Limb (tissue), 2 donors: ENCODE measurements at regions not wholly inside any gene's neighbourhood (a gene's known extent, or its start where the extent isn't known, plus 50 kb on each side); places are given as distances from the start of the nearest gene placed in this dataset.

Experiments used
- DNase-seq, 2 donors: peaks; one replicate each; pipeline ENCODE4 v3.0.0-alpha.2; 2016; ENCODE audit errors: extremely low spot score in 2 of 2

DNA sequence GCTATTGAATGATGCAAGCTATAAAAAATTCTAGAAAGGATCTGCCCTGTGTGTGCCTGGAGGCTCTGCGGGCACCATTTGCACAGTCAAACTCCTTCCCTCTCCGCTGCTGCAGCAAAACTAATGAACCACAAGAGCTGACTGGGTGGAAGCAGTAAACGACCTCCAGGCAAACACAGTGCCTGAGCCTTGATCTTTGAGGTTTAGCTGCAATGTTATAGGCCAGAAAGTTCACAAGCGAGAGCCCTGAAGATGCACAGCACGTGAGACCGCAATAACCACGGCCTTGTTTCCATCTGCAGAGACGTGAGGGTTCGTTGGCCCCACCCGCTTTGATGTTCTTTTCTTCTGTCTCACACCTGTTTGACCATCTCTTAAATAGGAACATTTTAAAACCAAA is 69.2 kb upstream of the S1PR3 start:
- DNase-seq: no peak

DNA sequence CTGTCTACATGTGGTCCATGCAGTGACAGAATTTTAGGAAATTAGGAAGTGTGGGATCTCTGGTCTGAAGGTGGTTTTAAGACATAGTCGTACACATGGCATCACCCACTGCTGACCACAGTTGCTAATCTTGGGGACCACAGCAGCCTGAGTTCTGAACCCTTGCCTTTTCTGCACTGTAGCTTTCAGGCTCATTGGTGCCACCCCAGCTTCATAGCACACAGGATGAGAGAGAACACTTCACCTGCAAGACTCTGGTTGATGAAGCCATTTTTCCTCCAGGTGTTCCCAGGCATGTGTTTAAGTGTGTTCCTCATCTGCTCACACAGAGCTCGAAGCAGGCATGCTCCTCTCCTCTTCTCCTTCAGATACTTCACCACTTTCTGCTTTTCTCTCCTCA is 68.2 kb upstream of the S1PR3 start:
- no peak for DNase-seq

DNA sequence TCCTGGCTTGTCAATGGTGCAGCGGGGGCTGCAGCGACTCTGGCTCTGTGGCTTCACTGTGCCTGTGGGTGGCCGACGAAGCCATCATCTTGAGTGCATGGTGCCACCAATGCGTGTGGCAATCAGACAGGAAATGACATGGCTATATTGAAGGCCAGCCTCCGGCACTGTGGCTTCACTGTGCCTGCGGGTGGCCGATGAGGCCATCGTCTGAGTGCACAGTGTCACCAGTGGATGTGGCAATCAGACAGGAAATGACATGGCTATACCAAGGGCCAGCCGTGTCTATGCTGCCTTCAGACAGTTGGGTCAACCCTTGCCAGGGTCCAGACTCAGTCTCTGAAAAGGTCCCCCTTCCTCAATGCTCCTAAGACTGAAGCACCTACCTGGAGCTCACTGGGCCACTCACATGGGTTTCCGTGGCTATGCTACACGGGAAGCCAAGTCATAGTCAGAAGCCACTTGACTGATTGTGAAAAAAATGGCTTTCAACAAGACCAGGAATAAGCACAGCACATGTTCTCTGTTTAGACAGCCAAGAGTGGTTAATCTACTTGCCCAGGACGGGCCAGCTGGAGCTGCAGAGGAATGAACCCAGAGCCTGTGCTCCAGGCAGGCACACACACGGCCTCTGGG is 67.5 kb upstream of the S1PR3 start:
- no peak for DNase-seq

DNA sequence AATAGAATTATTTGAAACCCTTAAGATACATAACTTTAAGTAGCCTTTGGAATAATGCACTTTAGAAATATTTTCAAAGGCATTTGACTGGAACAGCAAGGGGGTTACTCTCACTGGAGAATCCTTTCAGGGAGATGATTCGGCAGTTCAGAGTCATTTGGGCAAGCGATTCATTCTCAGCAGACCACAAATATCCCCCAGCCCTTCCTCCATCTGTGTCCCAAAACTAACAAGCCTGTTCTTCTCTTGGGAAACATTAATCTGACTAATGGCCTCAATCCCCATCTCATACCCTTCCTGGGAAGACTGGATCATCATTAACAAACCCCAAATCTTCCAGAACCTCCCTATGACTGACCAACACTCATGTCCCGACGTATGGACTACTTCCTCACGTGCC is 65.8 kb upstream of the S1PR3 start:
- DNase-seq: no peak

DNA sequence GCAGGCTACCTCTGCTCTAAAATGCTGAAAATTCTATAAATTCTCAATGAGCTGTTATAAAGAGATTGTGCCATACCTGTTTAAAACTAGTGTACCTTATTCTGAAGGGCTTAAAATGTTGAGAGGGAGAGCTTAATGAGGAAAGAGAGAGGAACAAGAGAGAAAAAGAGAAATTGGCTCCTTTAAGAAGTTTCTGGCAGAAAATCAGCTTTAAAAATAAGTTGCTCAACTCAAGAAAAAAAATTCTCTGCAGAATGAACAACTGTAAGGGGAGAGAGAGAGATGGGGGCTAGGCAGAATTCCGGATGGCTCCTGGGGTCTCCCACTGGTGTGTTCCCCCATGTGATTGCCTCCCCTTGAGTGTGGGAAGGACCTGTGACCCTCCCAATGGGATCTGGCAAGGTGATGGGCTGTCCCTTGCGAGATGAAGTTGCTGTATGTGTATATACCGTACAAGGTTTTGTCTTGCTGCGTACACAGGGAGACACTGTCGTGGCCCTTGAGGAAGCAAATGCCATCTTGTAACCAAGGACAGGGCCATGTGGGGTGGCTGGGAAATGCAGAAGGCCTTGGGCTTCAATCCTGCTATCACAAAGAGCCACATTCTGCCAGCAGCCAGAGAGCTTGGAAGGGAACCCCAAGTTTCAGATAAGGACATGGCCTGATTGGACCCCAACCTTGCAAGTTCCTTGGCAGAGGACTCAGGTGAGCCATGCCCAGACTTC is 64.3 kb upstream of the S1PR3 start:
- DNase-seq: no peak

DNA sequence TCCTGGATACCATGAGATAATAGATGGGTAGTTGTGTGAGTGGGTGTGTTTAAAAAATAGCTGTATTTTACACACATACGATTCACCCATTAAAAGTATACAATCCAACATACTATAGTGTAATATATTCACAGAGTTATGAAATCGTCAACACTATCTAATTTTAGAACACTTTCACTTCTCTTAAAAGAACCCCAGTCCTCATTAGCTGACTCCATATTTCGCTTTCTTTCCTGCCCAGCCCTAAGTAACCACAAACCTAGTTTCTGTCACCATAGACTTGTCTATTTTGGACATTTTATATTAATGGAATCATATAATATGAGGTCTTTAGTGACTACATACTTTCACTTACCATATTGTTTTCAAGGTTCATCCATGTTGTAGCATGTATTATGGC is 63.8 kb upstream of the S1PR3 start:
- no peak for DNase-seq

DNA sequence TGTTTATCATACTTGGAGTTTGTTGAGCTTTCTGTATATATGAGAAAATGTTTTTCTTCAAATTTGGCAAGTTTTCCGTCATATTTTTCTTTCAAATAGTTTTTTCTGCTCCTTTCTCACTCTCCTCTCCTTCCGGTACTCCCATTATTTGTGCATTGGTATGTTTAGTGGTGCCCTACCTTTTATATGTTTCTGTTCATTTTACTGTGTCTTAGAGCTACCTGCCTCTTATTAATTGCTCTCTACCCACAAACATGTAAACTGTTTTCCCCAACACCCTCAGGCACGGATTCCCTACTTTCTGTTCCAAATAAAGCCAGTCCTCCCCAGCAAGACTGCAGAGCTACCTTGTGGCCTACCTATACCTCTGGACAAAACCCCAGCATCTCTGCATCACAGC is 60.6 kb upstream of the S1PR3 start:
- no peak for DNase-seq

DNA sequence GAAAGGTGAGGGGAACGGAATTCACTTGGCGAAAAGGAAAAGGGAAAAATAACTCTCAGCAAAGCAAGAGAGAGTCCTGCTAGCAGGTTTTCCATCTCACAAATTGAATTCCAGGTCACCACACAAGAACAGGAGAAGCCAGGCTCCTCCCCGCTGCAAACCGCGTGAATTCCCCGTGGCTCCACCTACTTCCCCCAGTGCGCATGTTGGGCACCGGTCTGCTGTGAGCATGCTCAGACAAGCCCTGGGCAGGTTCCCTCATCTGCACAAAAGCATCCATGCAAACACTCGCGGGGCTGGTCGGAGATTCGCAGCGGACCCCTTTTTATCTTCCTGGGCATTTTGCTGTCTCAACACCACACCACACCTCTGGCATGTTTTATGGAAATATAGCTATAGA is 58.5 kb upstream of the S1PR3 start:
- DNase-seq: no peak

DNA sequence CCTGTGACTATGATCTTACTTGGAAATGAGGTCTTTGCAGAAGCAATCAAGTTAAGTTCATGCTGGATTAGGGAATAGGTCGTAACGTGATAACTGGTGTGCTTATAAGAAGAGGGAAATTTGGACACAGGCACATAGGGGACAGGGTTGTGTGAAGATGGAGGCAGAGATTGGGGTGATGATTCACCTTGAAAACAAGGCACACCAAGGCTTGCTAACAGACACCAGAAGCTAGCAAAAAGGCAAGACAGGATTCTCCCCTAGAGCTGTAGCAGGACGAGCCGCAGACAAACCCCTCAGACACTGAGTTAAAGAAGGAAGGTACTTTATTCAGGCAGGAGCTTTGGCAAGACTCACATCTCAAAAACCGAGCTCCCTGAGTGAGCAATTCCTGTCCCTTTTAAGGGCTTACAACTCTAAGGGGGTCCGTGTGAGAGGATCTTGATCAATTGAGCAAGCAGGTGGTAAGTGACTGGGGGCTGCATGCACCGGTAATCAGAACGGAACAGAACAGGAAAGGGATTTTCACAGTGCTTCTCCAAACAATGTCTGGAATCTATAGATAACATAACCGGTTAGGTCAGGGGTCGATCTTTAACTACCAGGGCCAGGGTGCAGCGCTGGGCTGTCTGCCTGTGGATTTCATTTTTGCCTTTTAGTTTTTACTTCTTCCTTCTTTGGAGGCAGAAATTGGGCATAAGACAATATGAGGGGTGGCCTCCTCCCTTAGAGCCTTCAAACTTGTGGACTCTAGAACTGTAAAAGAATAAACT is 57.5 kb upstream of the S1PR3 start:
- DNase-seq: no peak

DNA sequence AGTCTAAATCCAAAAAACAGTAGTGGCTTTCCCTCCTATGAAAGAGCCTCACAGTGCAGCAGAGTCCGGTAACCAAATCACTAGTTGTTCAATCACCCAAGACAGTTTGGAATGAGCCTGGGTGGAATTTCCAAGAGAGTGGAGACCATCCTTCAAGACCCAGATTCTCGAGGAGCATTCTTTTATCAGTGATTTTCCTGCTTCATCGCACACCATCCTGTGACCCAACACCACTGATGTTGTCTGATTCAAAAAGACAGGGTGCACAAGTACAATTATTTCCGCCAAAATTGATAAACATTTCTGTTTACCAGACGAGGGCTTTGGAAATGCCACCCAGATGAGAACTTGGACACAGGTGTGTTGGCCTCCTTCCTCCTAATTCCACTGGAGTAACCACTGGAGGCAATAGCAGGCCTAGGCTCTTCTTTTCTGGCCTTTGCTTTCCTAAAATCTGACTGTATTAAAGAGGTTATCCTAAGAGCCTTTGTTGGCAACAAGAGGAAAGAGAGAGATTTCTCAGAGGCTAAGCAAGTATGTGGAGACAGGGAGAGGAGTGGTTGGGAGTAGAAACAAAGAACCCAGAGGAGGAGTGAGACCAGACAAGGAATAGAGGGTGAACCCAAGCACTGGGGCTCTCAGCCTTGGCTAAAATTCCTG is 56.3 kb upstream of the S1PR3 start:
- no peak for DNase-seq

DNA sequence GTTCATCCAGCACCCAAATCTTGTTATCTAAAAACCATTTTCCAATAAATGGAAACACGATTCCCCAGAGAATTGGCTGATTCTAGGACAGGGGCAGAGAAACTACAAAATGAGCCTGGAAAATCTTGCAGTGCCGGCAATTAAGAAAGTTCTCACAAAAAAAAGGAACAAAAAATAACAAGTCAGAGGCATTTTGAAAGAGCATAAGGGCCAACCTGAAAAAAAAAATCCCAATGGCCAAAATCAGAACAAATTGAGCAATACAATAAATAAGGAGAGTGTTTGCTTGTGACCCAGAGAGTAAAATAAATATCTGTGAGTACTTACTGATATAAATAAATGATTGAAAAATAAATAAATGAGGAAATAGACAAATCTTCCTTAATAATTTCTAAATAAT is 55.1 kb upstream of the S1PR3 start:
- DNase-seq: no peak

DNA sequence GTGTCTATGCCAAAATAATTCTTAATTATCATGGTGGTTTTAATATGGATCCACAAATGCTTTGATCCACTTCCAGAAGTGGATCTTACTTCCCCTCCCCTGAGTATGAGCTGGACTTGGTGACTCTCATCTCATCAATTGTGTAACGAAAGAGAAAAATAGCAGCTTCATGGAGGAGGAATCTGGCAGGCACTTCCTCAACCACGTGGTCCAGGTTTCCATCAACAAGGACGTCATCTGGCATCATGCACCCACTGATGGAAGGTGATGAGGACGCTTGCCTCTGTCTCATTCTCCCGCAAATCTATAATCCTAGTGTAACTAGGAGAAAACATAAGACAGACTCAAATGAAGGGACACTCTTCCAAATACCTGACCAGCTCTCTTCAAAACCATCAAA is 54.6 kb upstream of the S1PR3 start:
- DNase-seq: no peak

DNA sequence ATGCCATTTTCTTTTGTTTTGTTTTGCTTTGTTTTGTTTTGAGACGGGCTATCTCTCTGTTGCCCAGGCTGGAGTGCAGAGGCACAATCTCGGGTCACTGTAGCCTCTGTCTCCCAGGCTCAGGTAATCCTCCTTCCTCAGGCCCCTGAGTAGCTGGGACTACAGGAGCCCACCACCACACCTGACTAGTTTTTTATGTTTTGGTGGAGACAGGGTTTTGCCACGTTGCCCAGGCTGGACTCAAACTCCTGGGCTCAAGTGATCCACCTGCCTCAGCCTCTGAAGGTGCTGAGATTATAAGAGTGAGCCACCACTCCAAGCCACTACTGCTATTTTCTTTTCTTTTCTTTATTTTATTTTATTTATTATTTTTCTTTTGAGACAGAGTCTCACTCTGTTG is 54.0 kb upstream of the S1PR3 start:
- DNase-seq: no peak

DNA sequence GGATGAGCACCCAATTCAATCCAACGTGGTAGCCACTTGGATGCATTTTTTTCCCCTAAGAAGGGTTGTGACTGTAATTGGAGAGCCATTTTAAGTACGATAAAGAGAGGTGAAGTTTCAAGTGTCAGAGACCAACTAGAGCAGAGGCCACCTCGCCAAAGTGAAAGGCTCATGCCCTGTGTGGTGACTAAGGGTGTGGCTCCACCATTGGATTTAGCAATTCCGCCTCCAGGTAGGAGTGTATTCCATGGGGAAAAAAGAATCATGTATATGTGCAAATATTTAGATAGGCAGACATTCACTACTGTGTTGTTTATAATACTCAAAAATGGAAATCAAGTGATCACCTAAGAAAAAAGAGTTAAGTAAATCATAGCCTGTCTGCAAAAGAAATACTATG is 53.1 kb upstream of the S1PR3 start:
- no peak for DNase-seq
